GM23338 (cell line): ENCODE measurements at regions not wholly inside any gene's neighbourhood (a gene's known extent, or its start where the extent isn't known, plus 50 kb on each side); places are given as distances from the start of the nearest gene placed in this dataset.

Source experiments
- ATAC-seq: fragments of 200-7000 bp; cut with Tn5 transposase; 3 replicates; pipeline ENCODE4 v1.9.1; 2020
- DNase-seq: peaks from one replicate; pipeline ENCODE4 v3.0.0-alpha.2; 2015; ENCODE audit warnings: low spot score
- H2AFZ ChIP-seq: fragments of 200-600 bp; sonication (generic); 2 replicates; pipeline ENCODE4 v1.8.0; 2016; ENCODE audit warnings: antibody characterized with exemption, mild to moderate bottlenecking, moderate library complexity
- H3F3A ChIP-seq: fragments of 200-600 bp; sonication (generic); replicated peaks from 2 replicates; pipeline ENCODE4 v1.8.0; 2017; ENCODE audit warnings: antibody characterized with exemption, mixed run types, low read depth
- H3K27ac ChIP-seq: fragments of 200-600 bp; sonication (generic); 2 replicates; pipeline ENCODE4 v1.6.1; 2016; ENCODE audit warnings: low read depth
- H3K27me3 ChIP-seq: fragments of 200-600 bp; sonication (generic); 2 replicates; pipeline ENCODE4 v1.8.0; 2016; ENCODE audit warnings: mild to moderate bottlenecking, mixed run types, moderate library complexity; ENCODE audit not compliant: insufficient read depth
- H3K36me3 ChIP-seq: fragments of 200-600 bp; sonication (generic); 2 replicates; pipeline ENCODE4 v1.8.0; 2016; ENCODE audit warnings: mild to moderate bottlenecking; ENCODE audit not compliant: insufficient read depth
- H3K4me1 ChIP-seq: fragments of 200-600 bp; sonication (generic); 2 replicates; pipeline ENCODE4 v1.8.0; 2016; ENCODE audit warnings: mild to moderate bottlenecking, moderate library complexity; ENCODE audit not compliant: insufficient read depth
- H3K4me2 ChIP-seq: fragments of 200-600 bp; sonication (generic); 2 replicates; pipeline ENCODE4 v1.7.1; 2017; ENCODE audit warnings: mixed run types
- H3K4me3 ChIP-seq: fragments of 200-600 bp; sonication (generic); 2 replicates; pipeline ENCODE4 v1.6.1; 2016; ENCODE audit warnings: mixed run types
- H3K79me2 ChIP-seq: fragments of 200-600 bp; sonication (generic); replicated peaks from 2 replicates; pipeline ENCODE4 v1.8.0; 2017; ENCODE audit warnings: mild to moderate bottlenecking; ENCODE audit not compliant: insufficient read depth
- H3K9me2 ChIP-seq: fragments of 200-600 bp; sonication (generic); 2 replicates; pipeline ENCODE4 v1.8.0; 2017; ENCODE audit not compliant: insufficient read depth
- H4K20me1 ChIP-seq: fragments of 200-600 bp; sonication (generic); replicated peaks from 2 replicates; pipeline ENCODE4 v1.8.0; 2017; ENCODE audit warnings: mild to moderate bottlenecking; ENCODE audit not compliant: insufficient read depth
- H3K27ac Mint-ChIP-seq: 2 replicates; pipeline ENCODE4 v1.8.0; 2020; ENCODE audit warnings: inconsistent platforms, mild to moderate bottlenecking, moderate library complexity, mixed read lengths
- H3K27me3 Mint-ChIP-seq: 3 replicates; pipeline ENCODE4 v1.8.0; 2022; ENCODE audit warnings: low read depth, mild to moderate bottlenecking, moderate library complexity, mixed read lengths, inconsistent platforms; ENCODE audit not compliant: insufficient read depth, poor library complexity
- H3K36me3 Mint-ChIP-seq: 3 replicates; pipeline ENCODE4 v1.8.0; 2021; ENCODE audit warnings: low read depth, mild to moderate bottlenecking, inconsistent platforms, moderate library complexity, mixed read lengths
- H3K4me1 Mint-ChIP-seq: 3 replicates; pipeline ENCODE4 v1.8.0; 2020; ENCODE audit warnings: mild to moderate bottlenecking, inconsistent platforms, mixed read lengths
- H3K4me3 Mint-ChIP-seq: 3 replicates; pipeline ENCODE4 v1.8.0; 2021; ENCODE audit warnings: moderate library complexity, mild to moderate bottlenecking, inconsistent platforms, mixed read lengths
- H3K9me3 Mint-ChIP-seq: 3 replicates; pipeline ENCODE4 v1.8.0; 2020; ENCODE audit warnings: moderate library complexity, mild to moderate bottlenecking, inconsistent platforms, mixed read lengths
- CREB1 ChIP-seq: fragments of 250-450 bp; sonication (Bioruptor Pico); IDR thresholded peaks from 2 replicates; pipeline ENCODE4 v1.5.0; 2020; ENCODE audit warnings: low read depth, mild to moderate bottlenecking, moderate library complexity
- CTCF ChIP-seq, 2 experiments: fragments of 200-600 bp in 1 of 2; sonication (generic) in 1 of 2; conservative IDR thresholded peaks; 2 replicates each; pipeline versions ENCODE4 v1.5.1 to v1.6.1; 2016 to 2017; ENCODE audit warnings: antibody characterized with exemption in 2 of 2, low read depth in 2 of 2, mild to moderate bottlenecking in 2 of 2, moderate library complexity in 1 of 2
- ETS1 ChIP-seq: IDR thresholded peaks from 2 replicates; pipeline ENCODE4 v1.6.1; 2016; ENCODE audit warnings: antibody characterized with exemption
- ZNF462 ChIP-seq: fragments of 250-450 bp; sonication (Bioruptor Pico); IDR thresholded peaks from 2 replicates; pipeline ENCODE4 v1.5.0; 2020; ENCODE audit warnings: mild to moderate bottlenecking, moderate library complexity

GRCh38 chr5:129359450-129359849 lies 100.6 kb upstream of the ADAMTS19 start (continued):
- TF ChIP-seq ZNF462 (CRISPR knock-in tag), result no peak
- TF ChIP-seq CREB1 (CRISPR knock-in tag), result no peak

GRCh38 chr5:129361441-129362025 lies 98.6 kb upstream of the ADAMTS19 start:
- H4K20me1 ChIP-seq, result no peaks in the 10 kb centered on the region
- Mint-ChIP-seq H3K4me3 (no peak overlapping the region), H3K36me3 (0 out of 3 replicates have a peak, but pooled peaks cover 3% of the 10 kb centered on the region), H3K4me1 (no peaks in the 10 kb centered on the region; the same call in 2 of the 3 replicates), H3K27ac (no peak overlapping the region), H3K9me3 (peaks cover 7% of the 10 kb centered on the region; the same call in 2 of the 3 replicates), H3K27me3 (peaks cover 4% of the 10 kb centered on the region)
- H3K4me2 ChIP-seq, result no peak overlapping the region
- no peak overlapping the region for H2AFZ ChIP-seq
- ATAC-seq (peak; percentile 50; the same call in 2 of the 3 replicates), DNase-seq (peak; percentile 72)
- no peaks in the 10 kb centered on the region for H3K27me3 ChIP-seq
- no peaks in the 10 kb centered on the region for H3F3A ChIP-seq
- no peaks in the 10 kb centered on the region for H3K4me1 ChIP-seq
- H3K79me2 ChIP-seq, result no peaks in the 10 kb centered on the region
- no peaks in the 10 kb centered on the region for H3K36me3 ChIP-seq
- no peak overlapping the region for H3K4me3 ChIP-seq
- H3K9me2 ChIP-seq, result no peaks in the 10 kb centered on the region
- H3K27ac ChIP-seq, result no peak overlapping the region
- peak; percentile 60 to 84 for TF ChIP-seq CTCF (conservative IDR thresholded peaks at IDR 0.05; ENCODE audit: low read depth in 2 of 2)
- TF ChIP-seq ETS1, result no peak
